GM19351 (cell line): ENCODE measurements at regions not wholly inside any gene's neighbourhood (a gene's known extent, or its start where the extent isn't known, plus 50 kb on each side); places are given as distances from the start of the nearest gene placed in this dataset.

Experiments used
- ATAC-seq: cut with Tn5 transposase; IDR thresholded peaks from one replicate; pipeline ENCODE4 v1.9.1; 2021; ENCODE audit warnings: mild to moderate bottlenecking, moderate library complexity; ENCODE audit not compliant: unreplicated experiment

DNA sequence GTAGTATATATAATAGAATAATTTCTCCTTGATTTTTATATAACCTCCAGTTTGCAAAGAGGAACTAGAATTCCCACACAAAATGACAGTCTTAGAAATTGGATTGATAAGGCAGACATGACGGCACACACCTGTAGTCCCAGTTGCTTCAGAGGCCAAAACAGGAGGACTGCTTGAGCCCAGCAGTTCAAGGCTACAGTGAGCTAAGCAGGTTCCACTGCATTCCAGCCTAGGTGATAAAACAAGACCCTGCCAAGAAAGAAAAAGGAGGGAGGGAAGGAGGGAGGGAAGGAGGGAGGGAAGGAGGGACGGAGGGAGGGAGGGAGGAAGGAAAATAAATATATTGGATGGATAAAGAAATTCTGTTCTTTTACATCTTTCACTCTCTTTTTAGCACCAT, 77.6 kb upstream of the SASH1 start:
- no peak for ATAC-seq

DNA sequence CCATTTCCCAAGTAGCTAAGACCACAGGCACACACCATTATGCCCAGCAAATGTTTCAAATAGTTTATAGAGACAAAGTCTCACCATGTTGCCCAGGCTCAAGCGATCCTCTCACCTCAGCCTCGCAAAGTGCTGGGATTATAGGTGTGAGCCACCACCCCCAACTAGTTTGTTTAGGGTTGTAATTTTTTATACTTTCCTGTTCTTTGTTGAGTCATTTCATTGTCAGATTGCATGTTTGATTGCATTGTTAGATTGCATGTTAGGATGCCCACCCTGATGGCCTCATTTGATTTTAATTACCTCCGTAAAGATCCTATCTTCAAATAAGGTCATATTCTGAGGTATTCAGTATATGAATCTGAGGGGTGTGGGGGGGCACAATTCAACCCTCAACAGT, 73.3 kb upstream of the SASH1 start:
- ATAC-seq: no peak

DNA sequence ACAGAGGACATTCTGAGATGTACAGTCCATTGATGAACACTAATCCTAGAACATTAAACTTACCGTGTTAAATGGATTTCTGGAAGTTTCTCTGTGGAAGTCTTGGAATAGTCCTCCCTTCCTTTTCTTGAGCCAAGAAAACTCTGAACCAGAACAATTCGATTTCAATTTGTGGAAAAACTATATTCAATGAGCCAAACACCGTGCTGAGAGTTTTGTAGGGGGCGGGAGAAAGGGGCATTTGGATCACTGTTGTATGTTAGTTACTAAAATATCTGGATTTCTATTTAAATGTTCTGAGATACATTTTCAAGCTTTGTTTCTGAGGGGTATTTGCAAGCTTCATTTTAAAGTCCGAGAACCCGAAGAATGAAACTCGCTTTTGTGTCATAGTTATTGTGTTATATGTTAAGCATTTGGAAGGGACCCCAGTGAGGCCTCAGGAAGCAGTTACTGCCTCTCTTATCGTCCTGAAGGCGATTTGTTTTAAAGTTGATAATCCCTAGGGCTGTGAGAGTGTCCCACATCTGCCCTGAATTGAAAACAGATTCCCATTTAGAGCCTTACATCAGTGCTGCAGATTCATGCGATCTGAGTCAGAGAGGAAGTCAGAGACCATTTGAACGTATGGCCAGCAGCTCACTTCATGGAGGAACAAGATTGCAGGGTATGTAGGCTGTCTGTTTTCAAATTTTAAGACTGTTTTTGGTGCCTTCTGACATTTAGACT, 70.8 kb upstream of the SASH1 start:
- no peak for ATAC-seq

DNA sequence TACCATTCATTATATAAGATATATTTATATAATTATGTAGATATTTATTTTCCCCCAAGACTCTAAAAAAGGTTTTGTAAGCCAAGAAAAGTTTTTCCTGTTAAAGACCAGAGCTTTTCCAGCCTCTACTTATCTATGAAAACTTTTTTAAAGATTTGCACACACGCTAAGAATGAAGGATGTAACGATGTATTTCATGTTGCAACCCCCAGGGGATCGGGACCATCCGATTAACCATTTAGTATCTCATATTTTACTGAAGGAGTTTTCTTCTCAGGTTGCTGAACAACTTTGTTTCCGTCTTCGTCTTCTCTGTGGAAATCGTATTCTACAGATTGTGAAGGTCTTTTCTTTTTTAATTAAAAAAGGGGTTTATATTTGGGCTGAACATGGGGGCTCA, 70.0 kb upstream of the SASH1 start:
- no peak for ATAC-seq

DNA sequence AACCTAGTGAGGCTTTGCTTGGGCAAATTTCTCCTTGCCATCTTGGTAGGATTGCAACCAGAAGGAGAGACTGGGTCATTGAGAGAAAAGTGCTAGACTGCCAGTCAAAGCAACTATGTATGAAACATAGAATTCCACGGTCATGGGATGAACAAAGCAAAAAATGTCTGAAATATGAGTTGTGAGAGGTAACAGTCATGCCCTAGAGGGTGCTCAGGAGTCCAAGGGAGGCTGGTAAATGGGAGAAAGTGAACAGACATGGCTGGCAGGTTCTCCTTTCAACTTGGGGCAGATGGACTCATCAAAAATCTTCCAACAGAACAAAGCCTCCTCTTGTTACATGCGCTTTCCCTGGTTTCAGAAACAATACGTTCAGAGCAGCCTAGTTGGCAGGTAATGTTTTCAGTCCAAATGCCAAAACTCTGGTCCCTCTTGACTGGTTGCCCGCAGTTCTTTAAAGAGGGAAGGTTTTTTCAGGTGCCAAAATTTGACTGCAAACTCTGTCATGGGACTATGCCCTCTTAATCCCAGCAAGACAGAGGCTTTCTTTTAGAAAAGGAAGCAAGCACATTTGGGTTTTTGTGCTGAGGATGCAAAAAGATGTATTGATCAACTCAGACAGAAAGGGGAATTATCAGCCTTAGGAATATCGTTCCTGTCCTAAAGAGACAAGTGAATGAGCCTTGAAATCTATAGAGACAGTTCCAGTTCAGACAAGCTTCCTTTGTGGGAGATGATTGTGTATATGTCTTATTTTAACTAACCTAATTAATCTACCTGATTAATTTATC, 68.5 kb upstream of the SASH1 start:
- no peak for ATAC-seq

DNA sequence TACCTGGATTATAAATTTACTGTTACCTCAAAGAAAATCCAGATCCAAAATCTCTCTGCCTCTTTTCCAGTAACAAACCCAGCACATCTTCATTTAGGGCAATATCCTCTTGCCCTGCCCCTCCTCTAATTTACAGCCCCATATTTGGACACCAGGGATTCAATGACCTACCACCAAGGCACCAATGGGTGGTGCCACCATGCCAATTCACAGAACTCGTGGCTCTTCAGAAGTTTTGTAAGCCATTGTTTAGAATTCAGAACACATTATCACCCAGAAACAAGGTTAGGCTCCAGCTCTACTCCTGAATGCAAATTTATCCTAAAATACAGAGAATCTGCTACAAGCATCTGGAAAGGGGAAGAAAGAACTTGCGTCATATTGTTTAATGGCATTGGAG, 67.8 kb upstream of the SASH1 start:
- no peak for ATAC-seq

DNA sequence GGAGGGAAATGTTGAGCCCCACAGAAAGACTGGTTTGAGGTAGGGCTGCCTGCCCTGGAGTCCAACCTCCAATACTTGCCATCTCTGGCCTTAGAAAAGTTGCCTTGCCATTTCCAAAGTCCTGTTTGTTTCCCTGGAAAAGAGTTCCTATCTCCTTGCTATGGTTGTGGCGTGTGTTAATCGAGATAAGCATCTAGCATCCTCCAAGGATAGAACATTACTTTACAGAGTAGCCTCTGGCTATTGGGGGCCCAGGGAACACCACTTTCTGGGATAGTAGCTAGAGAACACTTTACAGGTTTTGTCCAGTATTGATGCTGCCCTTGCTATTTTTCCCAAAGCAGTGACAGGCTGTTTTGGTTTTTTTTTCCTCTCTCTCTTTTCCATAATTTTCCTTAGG, 57.4 kb upstream of the SASH1 start:
- ATAC-seq: no peak

DNA sequence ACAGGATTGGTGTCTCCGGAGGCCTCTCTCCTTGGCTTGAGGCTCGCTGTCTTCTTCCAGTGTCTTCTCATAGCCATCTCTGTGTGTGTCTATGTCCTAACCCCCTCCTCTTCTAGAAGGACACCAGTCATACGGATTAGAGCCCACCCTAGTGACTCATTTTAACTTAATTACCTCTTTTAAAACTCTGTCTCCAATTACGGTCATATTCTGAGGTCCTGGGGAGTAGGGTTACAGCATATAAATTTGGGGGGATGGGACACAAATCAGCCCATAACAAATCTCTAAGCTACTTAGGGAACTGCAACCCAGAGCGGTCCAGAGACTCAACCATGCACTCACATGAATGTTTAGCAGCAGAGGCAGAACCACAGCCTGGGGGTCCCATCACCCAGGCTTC, 56.1 kb upstream of the SASH1 start:
- no peak for ATAC-seq

DNA sequence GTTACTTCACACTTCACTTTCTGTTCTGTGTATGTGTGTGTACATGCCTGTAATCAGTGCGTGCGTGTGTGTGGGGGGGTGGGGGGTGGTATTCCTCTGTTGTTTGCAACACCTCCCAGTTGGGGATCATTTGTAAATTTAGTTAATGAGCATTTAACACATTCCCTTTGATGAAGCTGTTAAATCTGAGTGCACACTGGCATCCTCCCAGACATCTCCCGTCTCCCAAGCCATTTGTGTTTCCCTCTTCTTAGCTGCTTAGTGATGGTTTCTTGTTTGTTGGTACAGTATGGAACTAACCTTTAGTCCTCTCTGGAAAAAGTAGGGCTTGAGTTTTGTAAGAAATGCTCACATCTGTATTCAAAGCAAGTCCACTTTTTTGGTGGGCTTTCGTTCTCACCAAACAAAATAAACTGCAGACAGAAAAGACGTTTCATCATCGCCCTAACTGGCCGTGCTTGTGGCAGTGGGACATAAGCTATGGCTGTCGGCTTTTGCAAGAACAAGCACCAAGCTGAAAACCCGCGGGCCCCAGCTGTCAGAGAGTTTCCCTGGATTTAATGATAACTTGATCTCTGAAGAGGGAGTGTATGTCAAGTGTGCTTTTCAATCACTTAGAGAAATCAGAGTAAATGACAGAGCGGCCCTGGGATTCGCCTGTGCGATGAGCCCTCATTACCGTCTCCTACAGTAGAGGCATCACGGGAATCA, 54.9 kb upstream of the SASH1 start:
- ATAC-seq: no peak

DNA sequence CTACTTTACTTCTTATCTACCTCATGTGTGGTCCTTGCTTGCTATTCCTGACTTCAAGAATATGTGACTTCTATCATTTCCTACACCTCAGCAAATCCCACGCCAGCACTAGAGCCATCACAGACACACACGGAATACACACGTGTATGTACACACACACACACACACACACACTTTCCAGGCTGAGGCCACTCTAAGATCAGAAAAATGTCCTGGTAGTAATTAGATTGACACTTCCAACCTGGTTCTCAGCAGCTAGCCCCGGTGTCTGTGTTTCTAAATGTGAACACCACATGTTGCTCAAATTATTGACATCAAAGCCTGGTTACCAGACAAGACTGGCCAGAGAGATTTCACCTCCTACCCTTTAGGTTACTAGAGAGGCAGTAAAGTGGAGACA, 54.1 kb upstream of the SASH1 start:
- no peak for ATAC-seq

DNA sequence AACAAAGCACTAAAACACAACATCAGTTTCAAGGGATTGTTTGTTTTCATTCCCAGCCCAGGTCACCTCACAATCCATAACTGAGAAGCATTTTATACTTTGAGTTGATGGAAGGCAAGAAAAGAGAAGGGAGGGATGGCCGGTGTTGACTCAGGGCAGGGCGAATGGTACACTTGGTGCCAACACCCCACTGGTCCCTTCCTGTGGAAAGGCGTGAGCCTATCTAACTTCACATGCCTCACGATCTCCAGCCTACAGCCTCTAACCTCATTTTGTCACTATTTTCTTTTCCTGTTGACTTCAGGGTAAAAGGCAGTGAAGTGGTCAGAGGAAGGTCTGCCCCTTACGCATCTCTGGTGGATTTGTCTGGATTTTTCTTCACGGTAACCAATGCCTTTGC, 53.5 kb upstream of the SASH1 start:
- no peak for ATAC-seq

DNA sequence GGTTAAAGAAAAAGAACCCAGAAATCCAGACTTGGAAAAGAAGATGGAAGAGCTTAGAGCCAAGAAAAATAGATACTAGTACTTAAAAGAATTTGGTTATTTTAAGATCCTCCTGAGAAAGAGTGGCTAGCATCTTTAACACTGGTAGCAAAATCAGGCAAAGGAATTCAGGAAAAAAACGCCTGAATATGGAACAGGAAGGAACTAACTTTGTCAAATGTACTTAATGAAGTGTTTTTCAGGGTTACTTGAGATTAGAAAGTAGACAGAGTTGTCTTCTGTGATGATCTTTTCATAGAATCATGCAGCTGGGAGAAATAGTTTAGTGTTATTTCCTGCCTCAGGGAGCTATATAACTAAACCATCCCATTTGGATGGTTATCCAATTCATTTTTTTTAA, 50.8 kb upstream of the SASH1 start:
- no peak for ATAC-seq
